B cell (primary cell): ENCODE measurements at regions not wholly inside any gene's neighbourhood (a gene's known extent, or its start where the extent isn't known, plus 50 kb on each side); places are given as distances from the start of the nearest gene placed in this dataset.

ENCODE experiments used
- EZH2 ChIP-seq: IDR thresholded peaks from 2 replicates; pipeline ENCODE4 v1.6.1; 2012; ENCODE audit warnings: borderline replicate concordance, low read depth, mild to moderate bottlenecking, moderate library complexity, low read length; ENCODE audit not compliant: insufficient read depth, poor library complexity, severe bottlenecking
- TF ChIP-seq, protein P1 (sequence below): fragments of 200-600 bp; IDR thresholded peaks from one replicate; pipeline ENCODE4 v1.8.0; 2022; ENCODE audit warnings: antibody characterized with exemption, mild to moderate bottlenecking

DNA sequence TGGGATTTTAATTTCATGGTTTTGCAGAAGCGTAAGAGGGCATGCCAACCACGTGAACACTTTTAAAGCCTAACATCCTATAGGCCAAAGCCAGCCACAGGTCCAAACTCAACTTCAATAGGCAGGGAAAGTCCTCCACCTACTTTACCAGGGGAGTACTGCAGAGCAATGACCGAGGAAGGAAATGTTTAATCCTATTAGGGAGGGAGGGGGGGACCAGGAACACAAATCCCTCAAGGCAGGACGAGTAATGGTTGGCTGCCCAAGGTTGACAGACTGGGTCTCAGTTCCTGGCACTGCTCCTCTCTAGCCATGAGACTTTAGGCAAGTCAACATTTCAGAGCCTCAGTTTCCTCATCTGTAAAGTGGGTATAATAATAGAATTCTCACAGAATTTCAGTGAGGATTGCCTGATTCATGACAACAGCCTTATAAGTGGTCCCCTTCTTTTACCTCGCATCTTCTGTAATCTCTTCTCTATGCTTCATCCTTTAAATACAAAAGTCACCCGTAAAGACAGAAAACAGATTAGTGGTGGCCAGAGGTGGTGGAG lies 315.8 kb downstream of the HAPSTR1 start:
- TF ChIP-seq, protein P1, sequence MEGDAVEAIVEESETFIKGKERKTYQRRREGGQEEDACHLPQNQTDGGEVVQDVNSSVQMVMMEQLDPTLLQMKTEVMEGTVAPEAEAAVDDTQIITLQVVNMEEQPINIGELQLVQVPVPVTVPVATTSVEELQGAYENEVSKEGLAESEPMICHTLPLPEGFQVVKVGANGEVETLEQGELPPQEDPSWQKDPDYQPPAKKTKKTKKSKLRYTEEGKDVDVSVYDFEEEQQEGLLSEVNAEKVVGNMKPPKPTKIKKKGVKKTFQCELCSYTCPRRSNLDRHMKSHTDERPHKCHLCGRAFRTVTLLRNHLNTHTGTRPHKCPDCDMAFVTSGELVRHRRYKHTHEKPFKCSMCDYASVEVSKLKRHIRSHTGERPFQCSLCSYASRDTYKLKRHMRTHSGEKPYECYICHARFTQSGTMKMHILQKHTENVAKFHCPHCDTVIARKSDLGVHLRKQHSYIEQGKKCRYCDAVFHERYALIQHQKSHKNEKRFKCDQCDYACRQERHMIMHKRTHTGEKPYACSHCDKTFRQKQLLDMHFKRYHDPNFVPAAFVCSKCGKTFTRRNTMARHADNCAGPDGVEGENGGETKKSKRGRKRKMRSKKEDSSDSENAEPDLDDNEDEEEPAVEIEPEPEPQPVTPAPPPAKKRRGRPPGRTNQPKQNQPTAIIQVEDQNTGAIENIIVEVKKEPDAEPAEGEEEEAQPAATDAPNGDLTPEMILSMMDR = no peak
- TF ChIP-seq EZH2 = no peak
